LNCAP (cell line): ENCODE measurements at regions not wholly inside any gene's neighbourhood (a gene's known extent, or its start where the extent isn't known, plus 50 kb on each side); places are given as distances from the start of the nearest gene placed in this dataset.

Source experiments
- CTCF ChIP-seq: fragments of 450-650 bp; IDR thresholded peaks from 2 replicates; pipeline ENCODE4 v1.5.1; 2017; ENCODE audit warnings: mild to moderate bottlenecking

GRCh38 chr3:110808630-110809029, 263.0 kb upstream of the NECTIN3 start:
- no peak for TF ChIP-seq CTCF

- TF ChIP-seq CTCF, result no peak
Measured at GRCh38 chr3:110810356-110810755, 261.3 kb upstream of the NECTIN3 start.

DNA sequence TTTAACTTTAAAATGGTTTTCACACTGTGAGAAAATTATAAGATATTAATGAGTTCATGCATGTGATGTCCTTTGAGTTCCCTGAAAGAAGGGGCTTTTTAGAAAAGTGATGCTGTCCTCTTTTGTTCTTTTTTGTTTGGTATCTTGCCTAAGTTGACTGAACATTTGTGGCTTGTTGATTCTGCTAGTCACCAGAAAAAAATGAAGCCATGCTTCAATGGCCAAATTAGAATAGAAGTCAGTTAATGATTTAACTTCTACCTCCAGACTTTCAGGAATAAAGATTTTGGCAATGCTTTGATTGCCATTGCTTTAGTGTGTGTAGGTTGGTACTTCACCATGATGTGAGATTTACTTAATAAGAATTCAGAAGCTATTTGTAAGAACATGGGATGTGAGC, 260.6 kb upstream of the NECTIN3 start:
- no peak for TF ChIP-seq CTCF

DNA sequence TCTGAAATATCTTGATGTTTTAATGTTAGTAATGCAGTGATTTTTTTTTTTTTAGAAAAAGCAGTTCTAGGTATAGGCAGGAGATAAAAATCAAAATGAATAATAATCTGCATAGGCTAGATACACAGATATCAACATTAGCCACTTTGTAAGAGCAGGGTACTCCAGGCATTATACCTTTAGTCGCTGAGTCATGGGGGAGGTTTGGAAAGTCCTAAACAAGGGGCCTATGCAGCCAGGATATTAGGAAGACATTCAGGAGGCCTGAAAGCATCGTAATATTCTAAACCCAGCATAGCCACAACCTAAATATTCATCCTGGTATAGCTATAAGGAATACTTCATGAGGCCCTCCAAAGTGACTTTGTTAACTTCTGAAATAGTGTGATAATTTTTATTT, 258.1 kb upstream of the NECTIN3 start:
- no peak for TF ChIP-seq CTCF

DNA sequence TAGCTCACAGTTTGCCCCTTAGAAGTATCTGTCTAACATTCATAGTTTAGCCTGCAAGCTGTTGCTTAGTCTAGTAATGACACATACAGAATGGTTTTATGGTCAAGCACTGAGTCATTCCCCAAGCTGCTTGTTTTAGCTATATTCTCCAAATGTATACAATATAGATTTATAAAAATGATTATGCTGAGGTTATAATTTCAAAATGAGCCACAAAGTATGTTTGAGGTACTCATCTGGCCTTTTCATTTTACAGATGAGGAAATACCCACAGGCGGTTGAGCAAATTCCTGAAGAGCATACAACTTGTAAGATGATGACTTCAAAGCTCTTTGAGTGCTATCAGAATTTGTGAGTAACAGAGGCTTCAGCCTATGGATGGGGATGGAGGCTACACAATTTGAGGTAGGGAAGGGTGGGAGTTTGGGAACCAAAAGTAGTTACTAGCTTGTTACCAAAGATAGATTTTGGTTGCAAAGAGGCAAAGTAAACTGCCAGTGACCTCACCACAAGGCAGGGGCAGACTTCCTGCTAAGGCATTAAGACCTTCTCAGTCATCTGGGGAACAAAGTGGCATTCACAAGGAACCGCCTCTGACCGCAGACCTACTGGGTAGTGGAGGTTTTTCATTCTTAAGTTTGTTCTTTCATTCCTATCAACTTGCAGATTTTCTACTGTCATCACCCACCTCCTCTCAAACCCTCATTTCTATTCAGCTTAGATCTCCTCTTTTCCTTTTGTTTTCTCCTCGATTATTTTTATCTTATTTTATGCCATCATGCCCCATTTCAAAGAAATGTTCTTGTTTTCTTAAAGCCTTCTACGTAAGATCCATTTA, 257.2 kb upstream of the NECTIN3 start:
- no peak for TF ChIP-seq CTCF

DNA sequence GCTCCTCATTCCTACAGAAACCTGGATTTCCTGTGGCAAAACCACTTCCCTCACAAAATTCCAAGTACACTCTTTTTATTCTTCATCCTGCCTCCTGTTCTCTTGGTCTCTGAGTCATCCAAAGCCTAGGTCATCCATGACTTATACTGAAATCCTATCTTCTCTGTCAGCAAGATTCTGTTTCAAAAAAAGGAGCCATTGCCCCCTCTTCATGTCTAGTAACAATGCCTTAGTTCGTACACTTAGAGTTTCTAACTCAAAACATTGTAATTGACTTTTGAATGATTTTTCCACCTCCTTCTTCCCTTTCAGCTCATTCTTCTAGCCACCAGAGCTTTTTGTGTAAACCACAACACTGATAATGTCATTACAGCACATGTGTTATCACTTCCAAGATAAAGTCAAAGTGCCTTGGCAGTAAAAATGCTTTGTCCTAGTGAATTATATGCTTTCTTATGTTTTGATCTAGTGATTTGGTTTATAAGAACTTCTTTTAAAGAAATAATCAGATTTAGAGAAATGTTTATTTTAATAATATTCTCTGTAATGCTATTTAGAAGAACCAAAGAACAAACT, 256.5 kb upstream of the NECTIN3 start:
- TF ChIP-seq CTCF, result no peak

GRCh38 chr3:110816008-110816407, 255.6 kb upstream of the NECTIN3 start:
- TF ChIP-seq CTCF, result no peak
